ENCODE measurements at regions not wholly inside any gene's neighbourhood (a gene's known extent, or its start where the extent isn't known, plus 50 kb on each side); places are given as distances from the start of the nearest gene placed in this dataset.

DNA sequence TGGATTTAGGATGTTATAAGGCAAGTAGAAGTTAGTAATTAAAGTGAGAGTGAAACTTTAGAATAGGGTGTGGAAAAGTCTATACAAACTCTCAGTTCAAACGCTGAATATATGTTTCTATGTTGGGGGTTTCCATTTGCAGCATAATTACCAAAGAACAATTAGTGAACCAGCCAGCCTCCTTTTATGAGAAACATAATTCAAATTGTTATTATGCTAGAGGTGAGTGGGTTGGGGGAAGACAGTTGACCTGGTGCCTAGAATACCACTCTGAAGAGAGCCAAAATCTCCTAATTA, 435.8 kb downstream of the MDFIC start:
- no peaks in the 10 kb centered on the region for H4K20me1 ChIP-seq (ENCODE audit: control insufficient read depth, insufficient read depth, low read length, poor library complexity, severe bottlenecking)
- Mint-ChIP-seq H3K9me3 (ENCODE audit: insufficient read depth) (no peaks in the 10 kb centered on the region), H3K27ac (no peak overlapping the region), H3K4me1 (peaks cover 12% of the 10 kb centered on the region), H3K27me3 (no peaks in the 10 kb centered on the region), H3K4me3 (no peak overlapping the region)
- H3K9ac ChIP-seq (ENCODE audit: low read length) = no peak overlapping the region
- H3K9me3 ChIP-seq (ENCODE audit: control extremely low read depth in 1 of 3, control insufficient read depth in 2 of 3, insufficient read depth in 1 of 3, low read length in 2 of 3) = no peaks in the 10 kb centered on the region
- no peak for ATAC-seq (ENCODE audit: low read depth)
- no peak for DNase-seq
- H2AFZ ChIP-seq (ENCODE audit: insufficient read depth, low read depth, low read length, poor library complexity, severe bottlenecking) = no peak overlapping the region
- H3K27ac ChIP-seq (ENCODE audit: low read length in 2 of 2) = no peak overlapping the region
- no peaks in the 10 kb centered on the region for H3K27me3 ChIP-seq (replicated peaks in 1 of 4; ENCODE audit: control extremely low read depth in 1 of 4, control insufficient read depth in 3 of 4, insufficient read depth in 4 of 4, low read length in 3 of 4)
- POLR2A ChIA-PET = no interaction called here
- H3K4me1 ChIP-seq (ENCODE audit: control insufficient read depth in 2 of 2, insufficient read depth in 2 of 2, low read length in 2 of 2) = peaks cover 0 to 6% of the 10 kb centered on the region in 2 donors
- CTCF ChIA-PET = interaction anchor here (0.7 to 1.2 kb wide), 2 partner anchors 15 to 91 kb away, joined by 3 read pairs; no protein-coding TSS in a partner anchor
- intact Hi-C loops (cut with micrococcal nuclease) = loop anchor here (5.0 kb wide), 1 partner anchor 90 kb away; no protein-coding TSS in a partner anchor
- no peaks in the 10 kb centered on the region for H3K79me2 ChIP-seq (ENCODE audit: control insufficient read depth, insufficient read depth, low read length)
- TF ChIP-seq EZH2 (IDR thresholded peaks at IDR 0.05; ENCODE audit: borderline replicate concordance, insufficient read depth, low read depth, low read length, poor library complexity, severe bottlenecking) = no peak
- WGBS (ENCODE audit: insufficient coverage) = no CpG with 5 or more reads among the region's 1 CpG
- no peak overlapping the region for H3K4me2 ChIP-seq (replicated peaks; ENCODE audit: low read depth, low read length, poor library complexity, severe bottlenecking)
- H3K36me3 ChIP-seq (replicated peaks in 1 of 2; ENCODE audit: control extremely low read depth in 1 of 2, control insufficient read depth in 1 of 2, extremely low read depth in 1 of 2, insufficient read depth in 2 of 2, low read length in 1 of 2) = no peaks in the 10 kb centered on the region
- H3K4me3 ChIP-seq (ENCODE audit: control extremely low read depth in 1 of 5, extremely low read depth in 1 of 5, insufficient read depth in 1 of 5, low read depth in 2 of 5, low read length in 4 of 5) = no peak overlapping the region

DNA sequence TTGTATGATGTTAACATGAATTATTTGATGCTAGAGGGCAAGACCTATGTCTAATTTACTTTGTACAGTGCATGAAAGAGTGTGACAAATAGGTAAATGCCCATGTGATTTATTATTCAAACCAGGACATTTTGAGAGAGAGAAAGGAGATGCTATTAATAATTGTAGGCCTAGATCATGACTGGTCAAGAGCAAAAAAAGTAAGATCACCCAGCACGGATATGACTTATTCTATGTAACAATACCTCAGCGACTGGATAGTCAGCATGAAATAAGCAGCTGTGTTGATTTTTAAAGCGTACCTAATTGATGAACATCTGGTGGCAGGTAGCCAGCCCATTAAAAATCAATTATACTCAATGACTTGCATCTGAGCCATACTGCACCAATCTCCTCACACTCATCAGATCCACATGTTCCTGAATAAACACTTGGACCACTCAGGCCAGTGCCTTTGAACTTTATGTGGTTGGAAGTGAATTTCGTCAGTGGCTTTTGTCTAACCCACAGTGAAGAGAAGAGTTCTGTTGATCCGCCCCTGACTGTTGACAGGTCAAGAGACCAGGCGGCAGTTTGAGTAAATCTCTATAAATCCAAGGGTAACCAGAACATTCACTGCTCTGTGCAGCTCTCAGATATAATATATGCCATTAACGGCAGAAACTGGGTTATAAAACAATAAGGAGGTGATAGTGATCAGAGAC, 435.3 kb downstream of the MDFIC start:
- no peak overlapping the region for H3K4me3 Mint-ChIP-seq
- 100% methylated on average over 5 of the region's 7 CpGs for WGBS (ENCODE audit: insufficient coverage)
- Histone ChIP-seq H3K9me3 (ENCODE audit: control extremely low read depth in 1 of 3, control insufficient read depth in 2 of 3, insufficient read depth in 1 of 3, low read length in 2 of 3) (no peaks in the 10 kb centered on the region), H3K27ac (ENCODE audit: low read length in 2 of 2) (no peak overlapping the region), H3K79me2 (ENCODE audit: control insufficient read depth, insufficient read depth, low read length) (no peaks in the 10 kb centered on the region), H2AFZ (ENCODE audit: insufficient read depth, low read depth, low read length, poor library complexity, severe bottlenecking) (no peak overlapping the region), H3K9ac (ENCODE audit: low read length) (no peak overlapping the region), H3K36me3 (replicated peaks in 1 of 2; ENCODE audit: control extremely low read depth in 1 of 2, control insufficient read depth in 1 of 2, extremely low read depth in 1 of 2, insufficient read depth in 2 of 2, low read length in 1 of 2) (no peaks in the 10 kb centered on the region), H3K27me3 (replicated peaks in 1 of 4; ENCODE audit: control extremely low read depth in 1 of 4, control insufficient read depth in 3 of 4, insufficient read depth in 4 of 4, low read length in 3 of 4) (no peaks in the 10 kb centered on the region), H3K4me1 (ENCODE audit: control insufficient read depth in 2 of 2, insufficient read depth in 2 of 2, low read length in 2 of 2) (peaks cover 0 to 6% of the 10 kb centered on the region in 2 donors), H3K4me3 (ENCODE audit: control extremely low read depth in 1 of 5, extremely low read depth in 1 of 5, insufficient read depth in 1 of 5, low read depth in 2 of 5, low read length in 4 of 5) (no peak overlapping the region), H4K20me1 (ENCODE audit: control insufficient read depth, insufficient read depth, low read length, poor library complexity, severe bottlenecking) (no peaks in the 10 kb centered on the region), H3K4me2 (replicated peaks; ENCODE audit: low read depth, low read length, poor library complexity, severe bottlenecking) (no peak overlapping the region)
- TF ChIP-seq, protein P1, sequence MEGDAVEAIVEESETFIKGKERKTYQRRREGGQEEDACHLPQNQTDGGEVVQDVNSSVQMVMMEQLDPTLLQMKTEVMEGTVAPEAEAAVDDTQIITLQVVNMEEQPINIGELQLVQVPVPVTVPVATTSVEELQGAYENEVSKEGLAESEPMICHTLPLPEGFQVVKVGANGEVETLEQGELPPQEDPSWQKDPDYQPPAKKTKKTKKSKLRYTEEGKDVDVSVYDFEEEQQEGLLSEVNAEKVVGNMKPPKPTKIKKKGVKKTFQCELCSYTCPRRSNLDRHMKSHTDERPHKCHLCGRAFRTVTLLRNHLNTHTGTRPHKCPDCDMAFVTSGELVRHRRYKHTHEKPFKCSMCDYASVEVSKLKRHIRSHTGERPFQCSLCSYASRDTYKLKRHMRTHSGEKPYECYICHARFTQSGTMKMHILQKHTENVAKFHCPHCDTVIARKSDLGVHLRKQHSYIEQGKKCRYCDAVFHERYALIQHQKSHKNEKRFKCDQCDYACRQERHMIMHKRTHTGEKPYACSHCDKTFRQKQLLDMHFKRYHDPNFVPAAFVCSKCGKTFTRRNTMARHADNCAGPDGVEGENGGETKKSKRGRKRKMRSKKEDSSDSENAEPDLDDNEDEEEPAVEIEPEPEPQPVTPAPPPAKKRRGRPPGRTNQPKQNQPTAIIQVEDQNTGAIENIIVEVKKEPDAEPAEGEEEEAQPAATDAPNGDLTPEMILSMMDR (IDR thresholded peaks at IDR 0.05) = no peak
- TF ChIP-seq EZH2 (IDR thresholded peaks at IDR 0.05; ENCODE audit: borderline replicate concordance, insufficient read depth, low read depth, low read length, poor library complexity, severe bottlenecking) = no peak
- DNase-seq (no peak), ATAC-seq (ENCODE audit: low read depth) (no peak)
- H3K9me3 Mint-ChIP-seq (ENCODE audit: insufficient read depth) = no peaks in the 10 kb centered on the region
- H3K4me1 Mint-ChIP-seq = peaks cover 12% of the 10 kb centered on the region
- intact Hi-C loops (cut with micrococcal nuclease) = loop anchor here (5.0 kb wide), 1 partner anchor 90 kb away; no protein-coding TSS in a partner anchor
- no peak overlapping the region for H3K27ac Mint-ChIP-seq
- CTCF ChIA-PET = interaction anchor here (0.7 to 1.2 kb wide), 3 partner anchors 15 to 120 kb away, joined by 3 to 4 read pairs (median 3); no protein-coding TSS in a partner anchor
- H3K27me3 Mint-ChIP-seq = peaks cover 2% of the 10 kb centered on the region
- POLR2A ChIA-PET = no interaction called here
